Stimulated activated CD4-positive, alpha-beta T cell treated with anti-CD3 and anti-CD28 coated beads, Interleukin-1b, Interleukin-23, amount 100 ng/mL, for 24 hours (primary cell): ENCODE measurements at regions not wholly inside any gene's neighbourhood (a gene's known extent, or its start where the extent isn't known, plus 50 kb on each side); places are given as distances from the start of the nearest gene placed in this dataset.

ENCODE experiments used
- DNase-seq, 4 experiments: peaks; one replicate each; pipeline ENCODE4 v3.0.0-alpha.2; 2020; ENCODE audit warnings: low read depth in 4 of 4, low spot score in 1 of 4

GRCh38 chr22:49255741-49256318 is 571.8 kb downstream of the BRD1 start:
- no peak for DNase-seq

- DNase-seq = no peak
Observed at GRCh38 chr22:49255154-49255553, 572.5 kb downstream of the BRD1 start.

- no peak for DNase-seq
Observed at GRCh38 chr22:49253656-49254055, 574.0 kb downstream of the BRD1 start.

- no peak for DNase-seq
Observed at GRCh38 chr22:49251371-49251770, 576.3 kb downstream of the BRD1 start.

- no peak for DNase-seq
Observed at GRCh38 chr22:49247194-49247924, 580.3 kb downstream of the BRD1 start.

GRCh38 chr22:49244466-49245420 is 582.9 kb downstream of the BRD1 start:
- no peak for DNase-seq

- no peak for DNase-seq
Observed at GRCh38 chr22:49243965-49244364, 583.7 kb downstream of the BRD1 start.

- DNase-seq = no peak
Observed at GRCh38 chr22:49243335-49243734, 584.3 kb downstream of the BRD1 start.

GRCh38 chr22:49242480-49242879 is 585.2 kb downstream of the BRD1 start:
- no peak for DNase-seq

GRCh38 chr22:49241174-49241851 is 586.4 kb downstream of the BRD1 start:
- DNase-seq = no peak

- DNase-seq = no peak
Observed at GRCh38 chr22:49240472-49240871, 587.2 kb downstream of the BRD1 start.

GRCh38 chr22:49240016-49240380 is 587.7 kb downstream of the BRD1 start:
- DNase-seq = no peak

- DNase-seq = no peak
Observed at GRCh38 chr22:49239264-49240015, 588.2 kb downstream of the BRD1 start.

GRCh38 chr22:49238181-49239141 is 589.2 kb downstream of the BRD1 start:
- no peak for DNase-seq

GRCh38 chr22:49237703-49238102 is 590.0 kb downstream of the BRD1 start:
- DNase-seq = no peak

- DNase-seq = no peak
Observed at GRCh38 chr22:49237279-49237678, 590.4 kb downstream of the BRD1 start.

- no peak for DNase-seq
Observed at GRCh38 chr22:49236541-49237075, 591.1 kb downstream of the BRD1 start.

- no peak for DNase-seq
Observed at GRCh38 chr22:49235463-49236300, 592.0 kb downstream of the BRD1 start.
